ENCODE measurements at regions not wholly inside any gene's neighbourhood (a gene's known extent, or its start where the extent isn't known, plus 50 kb on each side); places are given as distances from the start of the nearest gene placed in this dataset.

DNA sequence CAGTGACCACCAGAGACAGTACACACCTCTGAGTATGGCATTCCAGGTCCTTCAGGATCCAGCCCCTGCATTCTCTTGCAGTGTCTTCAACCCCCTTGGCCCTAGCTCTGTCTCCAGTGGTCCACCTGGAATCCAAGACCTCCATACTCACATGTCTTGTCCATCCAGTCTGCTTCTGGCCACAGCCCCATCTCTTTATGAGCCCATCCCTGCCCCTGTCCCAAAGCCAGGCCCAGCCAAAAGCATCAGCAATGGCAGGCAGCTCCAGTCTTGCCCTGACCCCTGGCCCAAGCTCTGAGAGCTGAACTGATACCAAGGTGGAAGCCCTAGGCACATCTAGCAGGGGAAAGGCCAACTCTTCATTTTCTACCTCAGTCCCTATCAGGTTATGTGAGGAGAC is 119.6 kb upstream of the PTPRT start:
- no peak for DNase-seq (ENCODE audit: low read depth)

DNA sequence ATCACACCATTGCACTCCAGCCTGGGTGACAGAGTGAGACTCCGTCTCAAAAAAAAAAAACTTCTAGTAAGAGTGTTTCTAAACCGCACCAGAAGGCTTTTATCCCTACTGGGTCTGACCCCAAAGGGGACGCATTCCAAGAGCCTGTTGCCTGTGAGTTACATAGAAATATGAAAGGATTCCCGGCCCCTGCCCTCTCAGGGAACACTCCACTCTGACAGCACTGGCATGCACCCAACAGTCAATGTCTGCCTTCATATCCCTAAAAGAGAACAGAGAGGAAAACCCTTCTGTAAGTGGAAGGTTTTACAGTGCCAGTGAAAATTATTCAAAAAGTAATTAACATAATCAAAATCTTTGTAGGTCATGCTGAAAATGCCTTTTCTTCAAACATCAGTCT is 117.1 kb upstream of the PTPRT start:
- DNase-seq (ENCODE audit: low read depth), result no peak

DNA sequence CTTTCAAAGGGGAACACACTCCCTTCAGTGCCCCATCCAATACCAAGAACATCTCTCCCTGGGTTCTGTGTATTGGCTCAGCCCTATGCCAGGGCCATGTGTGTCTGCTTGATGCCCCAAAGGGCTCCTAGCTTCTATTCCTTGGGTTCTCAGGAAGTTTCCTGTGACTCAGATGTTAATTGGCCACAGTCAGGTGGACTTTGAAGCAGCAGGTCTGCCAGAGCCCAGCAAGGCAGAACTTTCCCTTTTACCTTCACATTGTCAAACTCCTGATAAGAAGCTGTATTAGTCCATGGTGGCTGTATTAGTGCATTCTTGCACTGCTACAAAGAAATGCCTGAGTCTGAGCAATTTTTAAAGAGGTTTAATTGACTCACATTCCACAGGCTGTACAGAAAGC is 116.0 kb upstream of the PTPRT start:
- DNase-seq (ENCODE audit: low read depth), result no peak

DNA sequence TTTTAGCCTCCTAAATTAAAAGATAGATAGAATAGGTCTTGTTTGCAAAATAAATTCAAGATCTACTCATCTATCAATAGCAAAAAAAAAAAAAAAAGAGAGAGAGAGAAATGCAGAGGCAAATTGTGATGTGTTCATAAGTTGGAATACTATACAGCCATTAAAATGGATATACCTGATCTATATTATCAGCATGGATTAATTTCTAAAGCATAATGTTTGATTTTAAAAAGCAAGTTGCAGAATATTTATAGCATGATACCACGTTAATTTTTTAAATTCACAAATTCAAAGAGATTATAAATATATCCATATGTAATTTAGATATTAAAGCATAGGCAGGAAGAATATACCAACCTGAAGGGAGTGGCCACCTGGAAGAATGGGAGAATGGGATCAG is 114.9 kb upstream of the PTPRT start:
- DNase-seq (ENCODE audit: low read depth), result no peak

DNA sequence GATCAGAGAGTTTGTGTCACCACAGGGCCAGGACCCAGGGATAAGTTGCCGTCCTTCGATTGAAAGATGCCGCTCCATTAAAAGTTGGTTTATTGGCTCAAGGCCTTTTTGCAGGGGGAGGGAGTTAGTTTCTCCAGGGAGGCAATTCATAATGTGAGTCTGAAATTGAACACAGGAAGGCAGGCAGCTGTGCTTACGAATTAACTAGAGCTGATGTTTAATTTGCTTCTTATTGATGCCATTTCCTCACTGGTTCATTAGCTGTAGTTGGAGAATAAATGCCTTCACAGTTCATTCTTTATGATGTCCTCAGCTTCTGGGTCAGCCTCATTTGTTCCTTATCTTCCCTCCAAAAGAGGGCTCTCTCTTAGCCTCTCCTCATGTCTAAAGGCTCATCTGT is 113.2 kb upstream of the PTPRT start:
- DNase-seq (ENCODE audit: low read depth), result no peak

DNA sequence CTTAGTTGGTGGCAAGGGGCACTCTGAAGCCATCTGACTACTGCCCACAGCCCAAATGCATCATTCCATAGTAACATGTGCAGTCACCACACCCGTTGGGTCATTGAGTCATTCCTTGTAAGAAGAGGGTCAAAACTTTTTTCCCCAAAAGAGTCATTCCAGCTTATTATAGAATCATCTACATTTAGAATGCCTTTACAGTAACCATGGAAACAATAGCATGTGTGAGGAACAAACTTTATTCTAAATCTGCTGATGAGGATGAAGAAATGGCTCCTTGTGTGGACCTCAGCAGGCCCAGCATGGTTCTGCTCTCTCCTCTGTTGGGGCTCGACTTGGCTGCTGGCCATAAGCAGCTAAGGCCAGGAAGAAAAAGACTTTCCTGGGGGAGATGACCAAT is 111.2 kb upstream of the PTPRT start:
- DNase-seq (ENCODE audit: low read depth), result no peak

DNA sequence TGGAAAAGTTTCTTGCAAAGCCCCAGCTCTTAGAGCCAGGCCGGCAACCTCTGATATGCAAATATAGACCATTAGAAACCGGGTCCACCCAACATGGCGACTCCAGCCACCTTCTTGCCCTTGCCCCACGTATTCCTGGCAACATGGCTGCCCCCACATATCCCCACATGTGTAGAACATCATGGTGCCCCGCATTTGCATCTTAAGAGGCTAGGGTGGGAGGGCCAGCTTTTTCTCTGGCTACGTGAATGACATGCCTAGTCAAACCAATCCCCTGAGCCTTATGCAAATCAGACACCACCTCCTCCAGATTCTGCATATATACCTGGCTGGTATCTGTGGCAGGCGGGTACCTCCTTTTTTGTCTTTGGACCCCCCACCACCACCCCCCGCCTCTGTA is 106.1 kb upstream of the PTPRT start:
- no peak for DNase-seq (ENCODE audit: low read depth)

DNA sequence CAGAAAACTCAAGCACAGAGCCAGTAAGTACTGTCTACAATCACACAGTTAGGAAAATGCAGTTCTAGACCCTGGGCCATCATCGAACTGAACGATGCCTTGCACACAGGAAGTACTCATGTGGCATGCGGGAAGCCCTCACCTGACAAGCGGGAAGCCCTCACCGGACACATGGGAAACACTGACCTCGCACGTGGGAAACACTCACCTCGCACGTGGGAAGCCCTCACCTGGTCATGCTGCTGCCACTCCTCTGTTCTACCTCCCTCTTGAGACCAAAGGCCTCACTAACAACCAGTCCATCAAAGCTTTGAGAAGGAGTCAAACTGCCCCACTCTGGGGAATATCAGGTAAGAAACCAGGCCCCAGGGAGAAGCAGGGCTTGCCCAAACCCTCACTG is 105.6 kb upstream of the PTPRT start:
- DNase-seq (ENCODE audit: low read depth), result no peak

DNA sequence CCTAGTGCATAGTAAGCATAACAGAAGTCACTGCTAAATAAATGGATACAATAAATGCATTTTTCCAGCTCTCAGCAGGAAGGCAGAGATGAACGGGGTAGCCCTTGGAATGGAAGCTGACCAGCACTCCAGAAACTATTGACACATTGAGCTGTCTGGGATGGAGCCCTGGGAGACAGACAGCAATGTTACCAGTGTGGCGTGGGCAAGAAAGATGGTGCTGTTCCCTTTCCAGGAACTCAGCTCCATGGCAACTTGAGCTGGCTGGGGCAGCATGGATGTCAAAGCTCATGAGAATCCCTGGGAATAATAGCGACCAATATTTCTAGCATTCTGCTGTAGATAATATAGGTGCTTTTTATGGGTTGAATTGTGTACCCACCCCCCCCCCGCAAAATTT is 104.3 kb upstream of the PTPRT start:
- DNase-seq (ENCODE audit: low read depth), result no peak

DNA sequence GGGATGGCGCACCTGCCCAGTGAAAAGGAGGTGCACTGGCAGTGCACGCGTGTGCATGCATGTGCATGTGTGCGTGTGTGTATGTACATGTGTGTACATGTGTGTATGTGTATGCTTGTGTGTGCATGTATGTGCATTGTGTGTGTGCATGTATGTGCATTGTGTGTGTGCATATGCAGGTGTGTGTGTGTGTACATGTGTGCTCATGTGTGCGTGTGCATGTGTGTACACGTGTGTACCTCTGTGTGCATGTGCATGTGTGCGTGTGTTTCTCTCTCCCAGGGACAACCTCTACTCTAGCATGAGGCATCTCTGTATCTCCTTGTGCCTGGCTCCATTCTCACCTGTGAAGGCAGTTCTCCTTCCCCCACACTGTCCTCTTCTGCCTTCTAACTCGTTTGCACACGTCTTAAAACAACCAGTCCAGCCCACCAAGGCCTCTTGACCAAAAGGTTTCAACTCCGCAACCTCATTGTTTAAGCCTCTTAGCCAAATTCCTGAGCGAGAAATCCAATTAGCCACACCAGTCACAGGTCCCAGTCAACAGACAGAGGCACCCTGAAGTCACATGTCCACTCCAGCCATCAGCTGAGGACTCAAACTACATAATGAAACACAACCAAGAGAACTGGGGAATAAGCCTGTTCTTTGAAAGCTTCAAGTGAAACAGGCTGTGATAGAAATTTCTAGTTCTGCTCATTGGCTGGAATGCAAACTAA is 103.5 kb upstream of the PTPRT start:
- DNase-seq (ENCODE audit: low read depth), result no peak

DNA sequence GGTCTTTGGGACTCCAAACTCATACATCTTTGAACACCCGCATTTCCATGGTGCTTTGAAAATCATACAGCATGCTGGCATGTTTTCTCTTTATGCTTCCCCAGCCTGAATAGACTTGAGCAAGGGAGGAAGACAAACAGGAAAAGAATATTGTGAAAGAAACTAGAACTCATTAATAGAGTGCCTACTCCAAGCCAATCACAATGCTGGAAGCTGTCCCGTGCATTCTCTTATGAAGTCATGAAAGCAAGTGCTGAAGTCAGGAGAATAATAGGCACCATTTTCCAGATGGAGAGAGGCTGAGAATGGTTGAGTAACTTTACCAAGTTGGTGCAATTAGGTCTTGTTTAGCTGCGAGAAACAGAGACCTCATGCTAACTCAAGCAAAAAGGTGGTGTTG is 102.5 kb upstream of the PTPRT start:
- DNase-seq (ENCODE audit: low read depth), result no peak

DNA sequence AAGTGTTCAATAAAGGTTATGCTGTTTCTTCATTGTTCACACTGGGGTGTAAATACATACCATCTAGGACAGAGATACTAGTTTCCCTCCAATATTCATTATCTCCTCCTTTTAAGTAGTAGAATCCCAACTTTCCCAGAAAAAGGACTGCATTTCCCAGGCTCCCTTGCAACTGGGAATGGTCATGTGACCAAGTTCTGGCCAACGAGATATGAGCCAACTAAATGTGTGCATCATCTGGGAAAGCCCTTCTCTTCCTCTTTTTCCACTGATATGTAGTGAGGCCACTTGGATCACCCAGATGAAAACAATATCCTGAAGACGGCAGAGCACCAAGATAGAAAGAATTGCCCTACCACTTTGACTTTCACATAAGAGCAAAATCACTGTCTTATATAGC is 97.9 kb upstream of the PTPRT start:
- no peak for DNase-seq (ENCODE audit: low read depth)

DNA sequence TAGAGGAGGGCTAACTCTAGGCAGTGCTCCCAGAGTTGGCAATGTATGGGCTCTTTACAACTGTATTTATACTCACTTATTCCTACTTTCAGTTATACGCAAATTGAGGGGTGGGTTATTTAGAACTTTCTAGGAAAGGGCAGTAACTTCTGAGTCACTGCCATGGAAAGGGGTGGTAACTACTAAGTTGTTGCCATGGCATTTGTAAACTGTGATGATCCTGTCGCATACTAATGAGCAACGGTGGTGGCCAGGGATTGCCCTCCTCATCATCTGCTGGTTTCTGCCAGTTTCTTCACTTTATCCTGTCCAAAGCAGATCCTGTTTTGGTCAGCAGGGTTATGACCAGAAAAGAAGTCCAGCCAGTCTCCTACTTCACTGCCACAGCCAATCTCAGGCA is 95.5 kb upstream of the PTPRT start:
- DNase-seq (ENCODE audit: low read depth), result no peak

DNA sequence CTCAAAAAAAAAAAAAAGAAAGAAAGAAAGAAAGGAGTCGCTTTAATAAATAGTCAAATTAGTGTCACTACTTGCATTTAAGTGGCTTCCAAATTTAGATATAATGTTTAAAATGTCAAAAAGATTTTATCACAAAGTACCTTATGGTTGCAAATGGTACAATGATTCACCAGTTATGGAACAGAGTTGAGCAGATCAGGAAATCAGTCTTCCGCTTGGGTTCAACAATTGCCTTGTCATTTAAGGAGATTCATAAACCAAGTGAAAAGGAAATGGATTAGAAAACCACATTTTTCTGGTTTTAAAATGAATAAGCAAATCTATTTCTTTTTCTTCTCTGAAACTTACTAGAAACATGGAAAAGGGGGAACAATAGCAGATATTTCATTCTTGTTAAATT is 94.8 kb upstream of the PTPRT start:
- DNase-seq (ENCODE audit: low read depth), result no peak

DNA sequence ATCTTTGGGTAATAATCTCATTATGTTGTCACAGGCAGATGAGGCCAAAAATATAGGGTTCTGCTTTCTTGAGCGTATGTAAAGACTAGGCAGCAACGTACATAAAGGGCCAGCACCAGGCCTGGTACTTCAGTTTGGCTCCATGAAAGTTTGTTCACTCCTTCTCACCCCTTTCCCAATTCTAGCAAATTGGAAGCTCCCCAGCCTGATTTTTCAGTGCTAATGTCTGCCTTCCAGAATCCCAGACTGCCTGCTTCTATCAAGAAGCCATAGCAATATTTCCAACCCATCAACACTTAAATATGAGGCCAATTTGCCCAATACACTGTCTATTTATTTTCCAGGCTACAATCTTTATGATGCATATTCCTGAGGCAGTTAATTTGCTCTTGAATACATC is 93.4 kb upstream of the PTPRT start:
- no peak for DNase-seq (ENCODE audit: low read depth)

DNA sequence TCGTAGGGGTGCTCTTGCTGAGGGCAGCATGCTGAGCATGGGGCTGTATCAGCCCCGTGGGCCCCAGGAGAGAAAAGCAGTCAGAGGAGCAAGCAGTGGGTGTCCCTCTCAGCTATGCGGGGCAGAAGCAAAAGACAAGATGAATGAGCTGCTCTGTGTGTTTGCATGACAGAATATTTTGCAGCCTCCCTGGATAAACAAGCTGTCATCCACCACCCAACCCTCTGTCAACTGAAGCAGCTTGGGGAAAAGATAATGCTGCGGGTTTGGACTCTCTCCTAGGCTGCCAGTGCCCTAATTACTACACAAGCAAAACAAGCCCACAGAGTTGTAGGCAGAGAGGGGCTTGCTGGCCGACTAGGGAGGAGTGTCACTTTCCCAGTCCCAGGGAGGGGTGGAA is 82.3 kb upstream of the PTPRT start:
- DNase-seq (ENCODE audit: low read depth), result no peak

DNA sequence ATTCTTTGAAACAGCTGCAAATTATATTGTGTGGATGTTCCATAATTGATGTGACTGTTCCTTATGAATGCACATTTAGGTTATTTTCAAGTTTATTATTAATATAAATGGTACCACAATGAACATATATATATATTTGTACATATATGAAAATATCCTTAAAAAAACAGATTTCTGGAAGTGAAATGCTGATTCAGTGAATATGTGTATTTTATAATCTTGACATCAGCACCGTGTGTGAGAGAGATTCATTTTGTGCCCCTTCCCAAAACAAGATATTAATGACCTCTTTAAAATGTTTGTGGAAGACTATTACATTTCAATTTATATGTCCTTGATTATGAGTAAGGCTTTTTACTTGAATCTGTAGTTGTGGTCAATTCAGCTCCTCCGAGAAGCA is 75.7 kb upstream of the PTPRT start:
- DNase-seq (ENCODE audit: low read depth), result no peak

DNA sequence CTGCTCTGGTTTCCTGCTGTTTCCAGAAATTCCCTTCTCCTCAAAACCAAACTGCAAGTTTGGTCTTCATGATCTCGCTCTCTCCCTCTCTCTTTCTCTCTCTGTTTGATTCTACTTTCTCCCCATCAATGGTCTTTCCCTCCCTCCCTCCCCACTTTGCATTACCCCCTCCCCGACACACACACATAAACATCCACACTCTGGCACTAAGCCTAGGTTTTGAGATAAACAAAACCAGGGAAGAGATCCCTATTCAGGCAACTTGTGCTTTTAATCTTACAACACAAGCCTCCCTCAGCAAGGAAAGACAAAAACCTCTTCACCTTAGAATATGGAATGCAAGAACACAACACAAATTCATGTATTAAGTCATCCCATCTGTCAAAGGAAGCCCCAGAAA is 73.5 kb upstream of the PTPRT start:
- no peak for DNase-seq (ENCODE audit: low read depth)

DNA sequence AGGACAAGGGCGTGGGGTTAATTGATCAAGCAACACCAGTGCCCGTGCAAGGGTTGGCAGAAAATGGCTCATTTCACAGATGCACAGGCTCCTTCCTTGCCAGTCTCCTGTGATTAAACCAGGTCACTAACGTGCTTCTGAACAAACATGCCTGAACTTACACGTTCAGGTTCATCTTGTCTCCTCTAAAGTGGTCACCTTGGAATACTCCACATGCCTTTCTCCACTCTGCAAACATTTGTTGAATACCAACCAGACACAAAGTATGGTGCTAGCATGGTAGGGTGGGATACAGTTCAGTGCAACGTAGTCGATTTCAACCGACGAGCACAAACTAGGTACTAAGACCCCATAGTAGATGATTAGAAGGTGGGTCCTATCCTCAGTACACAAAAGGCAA is 72.6 kb upstream of the PTPRT start:
- no peak for DNase-seq (ENCODE audit: low read depth)

DNA sequence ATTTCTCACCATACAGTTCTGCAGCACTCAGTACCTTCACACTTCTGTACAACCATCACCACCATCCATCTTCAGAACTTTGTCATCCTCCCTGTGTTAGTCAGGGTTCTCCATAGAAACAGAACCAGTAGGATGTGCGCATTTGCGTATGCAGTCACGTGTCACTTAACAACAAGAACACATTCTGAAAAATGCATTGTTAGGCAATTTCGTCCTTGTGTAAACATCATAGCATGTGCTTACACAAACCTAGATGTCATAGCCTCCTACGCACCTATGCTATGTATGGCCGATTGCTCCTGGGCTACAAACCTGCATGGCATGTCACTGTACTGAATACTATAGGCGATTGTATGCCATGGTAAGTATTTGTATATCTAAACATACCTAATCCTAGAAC is 66.2 kb upstream of the PTPRT start:
- DNase-seq (ENCODE audit: low read depth), result no peak

DNA sequence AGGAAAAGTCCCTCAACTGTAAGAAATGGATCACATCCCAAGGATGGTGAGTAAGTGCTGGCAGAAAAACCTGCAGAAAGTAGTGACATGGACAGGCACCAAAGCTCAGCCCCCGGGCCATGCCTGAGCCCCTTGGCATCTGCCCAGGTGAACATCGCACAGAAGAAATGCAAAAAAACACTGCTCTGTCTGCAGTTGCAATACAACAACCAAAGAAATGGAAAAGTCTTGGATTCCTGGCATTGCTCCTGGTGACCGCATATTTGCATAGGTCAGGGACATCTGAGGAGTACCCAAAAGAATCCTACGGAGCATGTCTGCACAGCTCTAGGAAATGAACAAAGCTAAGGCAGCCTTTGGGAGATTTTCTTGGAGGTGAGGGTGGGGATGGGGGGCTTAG is 63.1 kb upstream of the PTPRT start:
- no peak for DNase-seq (ENCODE audit: low read depth)

DNA sequence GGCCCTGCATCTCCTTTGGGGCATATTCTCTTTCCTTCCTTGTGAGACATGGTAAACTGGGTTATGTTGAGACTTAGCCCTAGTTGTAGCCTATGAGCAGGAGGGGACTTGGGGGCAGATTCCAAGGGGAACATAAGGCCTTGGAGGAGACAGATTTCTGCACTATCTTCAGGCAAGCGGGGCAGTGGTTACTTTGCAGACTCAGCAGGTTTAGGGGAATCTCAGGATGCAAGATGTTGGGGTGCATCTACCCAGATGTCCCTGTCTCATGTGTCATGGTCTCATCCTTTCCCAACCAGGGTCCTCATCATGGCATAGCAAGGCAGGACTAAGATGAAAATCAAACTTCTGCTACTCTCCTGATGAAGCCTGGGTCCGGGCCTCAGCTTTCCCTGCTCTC is 58.6 kb upstream of the PTPRT start:
- DNase-seq (ENCODE audit: low read depth), result no peak

DNA sequence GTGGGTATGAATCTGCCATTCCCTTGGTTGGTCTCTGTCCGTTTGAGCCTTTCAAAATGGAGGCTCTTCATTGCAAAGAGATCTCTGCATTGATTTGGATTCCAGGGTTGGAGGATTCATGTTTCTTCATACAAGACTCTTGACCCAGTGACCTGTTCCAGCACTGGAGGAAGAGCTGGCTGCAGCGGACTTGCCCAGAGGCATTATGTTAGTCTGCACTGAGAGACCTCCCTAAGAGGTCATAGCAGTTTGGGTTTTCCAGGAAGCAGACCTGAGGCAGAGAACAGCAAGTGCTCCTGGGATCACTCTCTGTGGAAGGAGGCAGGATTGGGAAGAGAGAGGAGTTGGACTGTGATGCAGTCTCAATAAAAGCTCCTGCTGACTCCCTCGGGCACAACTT is 57.7 kb upstream of the PTPRT start:
- no peak for DNase-seq (ENCODE audit: low read depth)

DNA sequence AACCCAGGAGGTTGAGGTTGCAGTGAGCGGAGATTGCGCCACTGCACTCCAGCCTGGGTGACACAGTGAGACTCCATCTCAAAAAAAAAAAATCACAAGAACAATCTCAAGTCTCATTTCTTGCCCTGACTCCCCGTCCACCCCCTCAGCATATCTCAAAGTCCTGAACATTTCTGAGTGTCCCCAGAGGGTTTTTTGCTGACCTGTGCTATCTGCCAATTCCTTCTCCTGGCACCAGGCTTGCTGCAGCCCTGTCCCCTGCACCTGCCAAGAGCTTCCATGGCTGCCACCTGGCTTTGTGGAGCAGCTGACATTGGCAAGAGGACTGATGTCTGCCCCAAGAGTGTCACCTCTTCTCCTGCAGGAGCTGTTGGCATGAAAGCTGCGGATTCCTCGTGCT is 54.9 kb upstream of the PTPRT start:
- DNase-seq (ENCODE audit: low read depth), result no peak

Data from renal cortical epithelial cell (primary cell).